HEK293 (cell line): ENCODE measurements at regions not wholly inside any gene's neighbourhood (a gene's known extent, or its start where the extent isn't known, plus 50 kb on each side); places are given as distances from the start of the nearest gene placed in this dataset.

Source experiments
- CTCF ChIA-PET: fragments of 350-600 bp; formaldehyde crosslinking; extraction: SDS; loops from one replicate; lab custom pipeline; 2021; ENCODE audit warnings: antibody characterized with exemption; lab: Yijun Ruan, JAX
- POLR2A ChIA-PET: fragments of 300-600 bp; formaldehyde crosslinking; extraction: SDS; loops from one replicate; lab custom pipeline; 2020; ENCODE audit warnings: antibody characterized with exemption, inconsistent platforms; lab: Yijun Ruan, JAX
- H3K27ac ChIP-seq: fragments of 200-500 bp; sonication (Bioruptor generic); 2 replicates; pipeline ENCODE4 v1.5.1; 2014; ENCODE audit warnings: low read depth, low read length, control low read depth, inconsistent platforms; ENCODE audit errors: extremely low read depth
- H3K36me3 ChIP-seq, 2 experiments: fragments of 200-500 bp in 1 of 2; sonication (Bioruptor generic) in 1 of 2; 1 replicate in 1 of 2; 2 replicates in 1 of 2; pipeline ENCODE4 v1.5.1; 2014 to 2017; ENCODE audit warnings: inconsistent platforms in 2 of 2, low read length in 2 of 2; ENCODE audit not compliant: control insufficient read depth in 2 of 2, insufficient read depth in 1 of 2
- H3K4me1 ChIP-seq: fragments of 200-500 bp; sonication (Bioruptor generic); 2 replicates; pipeline ENCODE4 v1.5.1; 2014; ENCODE audit warnings: mild to moderate bottlenecking, low read length, inconsistent platforms; ENCODE audit not compliant: control insufficient read depth, insufficient read depth
- H3K4me3 ChIP-seq: 2 replicates; pipeline ENCODE4 v1.5.1; 2011; ENCODE audit warnings: low read depth, mild to moderate bottlenecking, control low read depth, low read length, moderate library complexity
- H3K9me3 ChIP-seq: fragments of 200-500 bp; sonication (Bioruptor generic); 2 replicates; pipeline ENCODE4 v1.5.1; 2014; ENCODE audit warnings: low read depth, low read length, inconsistent platforms; ENCODE audit not compliant: control insufficient read depth, insufficient read depth
- GLI4 ChIP-seq: fragments of 450-650 bp; formaldehyde crosslinking; IDR thresholded peaks from 2 replicates; pipeline ENCODE4 v1.5.1; 2016; ENCODE audit warnings: missing biosample characterization, missing genetic modification characterization
- IKZF3 ChIP-seq: fragments of 450-650 bp; IDR thresholded peaks from 2 replicates; pipeline ENCODE4 v1.5.0; 2018; ENCODE audit warnings: missing biosample characterization, mild to moderate bottlenecking, missing genetic modification characterization, moderate library complexity
- MEIS1 ChIP-seq: sonication (generic); formaldehyde crosslinking; IDR thresholded peaks from 2 replicates; pipeline ENCODE4 v1.8.1; 2022; ENCODE audit warnings: missing genetic modification reagents, mild to moderate bottlenecking, borderline replicate concordance
- ZBTB21 ChIP-seq: fragments of 450-650 bp; formaldehyde crosslinking; IDR thresholded peaks from 2 replicates; pipeline ENCODE4 v1.5.1; 2017; ENCODE audit warnings: missing biosample characterization, missing genetic modification characterization
- ZBTB8A ChIP-seq: fragments of 450-650 bp; formaldehyde crosslinking; IDR thresholded peaks from 2 replicates; pipeline ENCODE4 v1.5.1; 2016; ENCODE audit warnings: missing biosample characterization, missing genetic modification characterization
- ZFP69B ChIP-seq: fragments of 450-650 bp; formaldehyde crosslinking; IDR thresholded peaks from 2 replicates; pipeline ENCODE4 v1.5.1; 2016; ENCODE audit warnings: missing biosample characterization, missing genetic modification characterization
- ZIC2 ChIP-seq: fragments of 450-650 bp; formaldehyde crosslinking; IDR thresholded peaks from 2 replicates; pipeline ENCODE4 v1.5.1; 2016; ENCODE audit warnings: missing biosample characterization, missing genetic modification characterization
- ZNF184 ChIP-seq: fragments of 450-650 bp; IDR thresholded peaks from 2 replicates; pipeline ENCODE4 v1.5.1; 2018; ENCODE audit warnings: missing biosample characterization, mild to moderate bottlenecking, missing genetic modification characterization
- ZNF223 ChIP-seq: fragments of 450-650 bp; formaldehyde crosslinking; IDR thresholded peaks from 2 replicates; pipeline ENCODE4 v1.5.1; 2016; ENCODE audit warnings: missing biosample characterization, missing genetic modification characterization
- ZNF266 ChIP-seq: fragments of 450-650 bp; formaldehyde crosslinking; IDR thresholded peaks from 2 replicates; pipeline ENCODE4 v1.5.1; 2016; ENCODE audit warnings: missing biosample characterization, missing genetic modification characterization, low read depth
- ZNF426 ChIP-seq: fragments of 450-650 bp; formaldehyde crosslinking; IDR thresholded peaks from 2 replicates; pipeline ENCODE4 v1.5.1; 2017; ENCODE audit warnings: missing biosample characterization, missing genetic modification characterization, mild to moderate bottlenecking, inconsistent platforms, moderate library complexity
- ZNF510 ChIP-seq: fragments of 450-650 bp; formaldehyde crosslinking; IDR thresholded peaks from 2 replicates; pipeline ENCODE4 v1.5.1; 2018; ENCODE audit warnings: mild to moderate bottlenecking, missing genetic modification characterization, missing biosample characterization; ENCODE audit not compliant: insufficient replicate concordance
- ZNF701 ChIP-seq: fragments of 450-650 bp; formaldehyde crosslinking; IDR thresholded peaks from 2 replicates; pipeline ENCODE4 v1.5.1; 2016; ENCODE audit warnings: missing biosample characterization, missing genetic modification characterization
- ZNF707 ChIP-seq: fragments of 450-650 bp; formaldehyde crosslinking; IDR thresholded peaks from 2 replicates; pipeline ENCODE4 v1.5.1; 2016; ENCODE audit warnings: missing biosample characterization, missing genetic modification characterization
- ZNF776 ChIP-seq: fragments of 450-650 bp; formaldehyde crosslinking; IDR thresholded peaks from 2 replicates; pipeline ENCODE4 v1.5.0; 2017; ENCODE audit warnings: missing biosample characterization, missing genetic modification characterization, borderline replicate concordance
- TF ChIP-seq, protein P1 (sequence below): IDR thresholded peaks from 2 replicates; pipeline ENCODE4 v1.6.1; 2011; ENCODE audit warnings: mild to moderate bottlenecking, low read depth, low read length, borderline replicate concordance
- TF ChIP-seq, protein P2 (sequence below): fragments of 450-650 bp; formaldehyde crosslinking; IDR thresholded peaks from 2 replicates; pipeline ENCODE4 v1.5.1; 2016; ENCODE audit warnings: missing biosample characterization, missing genetic modification characterization
- TF ChIP-seq, protein P3 (sequence below): fragments of 450-650 bp; formaldehyde crosslinking; IDR thresholded peaks from 2 replicates; pipeline ENCODE4 v1.5.0; 2017; ENCODE audit warnings: missing biosample characterization, missing genetic modification characterization, borderline replicate concordance
- TF ChIP-seq, protein P4 (sequence below): fragments of 450-650 bp; IDR thresholded peaks from 2 replicates; pipeline ENCODE4 v1.5.1; 2018; ENCODE audit warnings: missing biosample characterization, mild to moderate bottlenecking, missing genetic modification characterization
- TF ChIP-seq, protein P5 (sequence below): fragments of 450-650 bp; formaldehyde crosslinking; IDR thresholded peaks from 2 replicates; pipeline ENCODE4 v1.5.1; 2016; ENCODE audit warnings: missing biosample characterization, missing genetic modification characterization
- TF ChIP-seq, protein P6 (sequence below): fragments of 450-650 bp; formaldehyde crosslinking; IDR thresholded peaks from 2 replicates; pipeline ENCODE4 v1.5.1; 2016; ENCODE audit warnings: missing biosample characterization, missing genetic modification characterization

DNA sequence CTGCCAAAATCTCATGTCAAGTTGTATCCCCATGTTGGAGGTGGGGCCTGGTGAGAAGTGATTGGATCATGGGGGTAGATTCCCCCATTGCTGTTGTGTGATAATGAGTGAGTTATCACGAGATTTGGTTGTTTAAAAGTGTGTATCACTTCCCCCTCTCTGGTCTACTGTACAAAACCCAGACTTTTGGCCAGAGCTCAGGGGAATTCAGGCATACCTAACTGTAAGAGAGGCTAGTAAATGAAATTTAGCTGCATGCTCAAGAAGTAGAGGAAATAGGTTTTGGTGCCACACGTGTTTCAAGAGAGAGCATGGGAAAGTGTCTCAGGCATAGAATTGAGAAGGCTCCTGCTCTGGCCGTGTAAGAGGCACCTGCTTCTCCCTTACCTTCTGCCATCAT is 190.5 kb upstream of the GALNTL6 start (continued):
- TF ChIP-seq ZBTB8A (no peak), ZNF776 (tag by site-specific recombination) (no peak)

DNA sequence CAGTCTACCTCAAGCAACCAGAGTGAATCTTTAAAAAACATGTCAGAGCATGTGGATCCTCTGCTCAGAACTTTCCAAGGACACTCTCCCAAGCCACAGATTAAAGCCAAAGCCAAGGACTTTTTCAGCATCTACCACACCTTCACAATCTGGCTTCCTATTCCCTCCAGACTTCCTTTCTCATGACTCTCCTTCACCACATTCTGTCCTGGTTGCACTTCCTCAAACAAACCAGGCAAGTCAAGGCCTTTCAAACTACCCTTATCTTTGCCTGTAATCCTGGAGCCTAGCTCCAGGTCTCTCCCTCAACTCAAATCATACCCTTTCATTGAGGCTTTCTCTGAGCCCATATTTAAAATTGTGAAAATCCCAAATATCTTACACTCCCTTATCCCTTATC is 191.6 kb upstream of the GALNTL6 start:
- Histone ChIP-seq H3K9me3 (no peaks in the 10 kb centered on the region), H3K4me1 (no peaks in the 10 kb centered on the region), H3K27ac (no peak overlapping the region), H3K4me3 (no peak overlapping the region), H3K36me3 (no peaks in the 10 kb centered on the region)
- CTCF ChIA-PET, result no interaction called here
- TF ChIP-seq ZBTB21 (tag by site-specific recombination), result no peak
- no peak for TF ChIP-seq ZNF510 (tag by site-specific recombination)
- no peak for TF ChIP-seq ZNF223 (tag by site-specific recombination)
- TF ChIP-seq, protein P1, sequence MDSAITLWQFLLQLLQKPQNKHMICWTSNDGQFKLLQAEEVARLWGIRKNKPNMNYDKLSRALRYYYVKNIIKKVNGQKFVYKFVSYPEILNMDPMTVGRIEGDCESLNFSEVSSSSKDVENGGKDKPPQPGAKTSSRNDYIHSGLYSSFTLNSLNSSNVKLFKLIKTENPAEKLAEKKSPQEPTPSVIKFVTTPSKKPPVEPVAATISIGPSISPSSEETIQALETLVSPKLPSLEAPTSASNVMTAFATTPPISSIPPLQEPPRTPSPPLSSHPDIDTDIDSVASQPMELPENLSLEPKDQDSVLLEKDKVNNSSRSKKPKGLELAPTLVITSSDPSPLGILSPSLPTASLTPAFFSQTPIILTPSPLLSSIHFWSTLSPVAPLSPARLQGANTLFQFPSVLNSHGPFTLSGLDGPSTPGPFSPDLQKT, result no peak
- no peak for TF ChIP-seq ZIC2
- TF ChIP-seq, protein P2, sequence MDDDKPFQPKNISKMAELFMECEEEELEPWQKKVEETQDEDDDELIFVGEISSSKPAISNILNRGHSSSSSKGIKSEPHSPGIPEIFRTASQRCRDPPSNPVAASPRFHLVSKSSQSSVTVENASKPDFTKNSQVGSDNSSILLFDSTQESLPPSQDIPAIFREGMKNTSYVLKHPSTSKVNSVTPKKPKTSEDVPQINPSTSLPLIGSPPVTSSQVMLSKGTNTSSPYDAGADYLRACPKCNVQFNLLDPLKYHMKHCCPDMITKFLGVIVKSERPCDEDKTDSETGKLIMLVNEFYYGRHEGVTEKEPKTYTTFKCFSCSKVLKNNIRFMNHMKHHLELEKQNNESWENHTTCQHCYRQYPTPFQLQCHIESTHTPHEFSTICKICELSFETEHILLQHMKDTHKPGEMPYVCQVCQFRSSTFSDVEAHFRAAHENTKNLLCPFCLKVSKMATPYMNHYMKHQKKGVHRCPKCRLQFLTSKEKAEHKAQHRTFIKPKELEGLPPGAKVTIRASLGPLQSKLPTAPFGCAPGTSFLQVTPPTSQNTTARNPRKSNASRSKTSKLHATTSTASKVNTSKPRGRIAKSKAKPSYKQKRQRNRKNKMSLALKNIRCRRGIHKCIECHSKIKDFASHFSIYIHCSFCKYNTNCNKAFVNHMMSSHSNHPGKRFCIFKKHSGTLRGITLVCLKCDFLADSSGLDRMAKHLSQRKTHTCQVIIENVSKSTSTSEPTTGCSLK (tag by site-specific recombination), result no peak
- TF ChIP-seq, protein P3, sequence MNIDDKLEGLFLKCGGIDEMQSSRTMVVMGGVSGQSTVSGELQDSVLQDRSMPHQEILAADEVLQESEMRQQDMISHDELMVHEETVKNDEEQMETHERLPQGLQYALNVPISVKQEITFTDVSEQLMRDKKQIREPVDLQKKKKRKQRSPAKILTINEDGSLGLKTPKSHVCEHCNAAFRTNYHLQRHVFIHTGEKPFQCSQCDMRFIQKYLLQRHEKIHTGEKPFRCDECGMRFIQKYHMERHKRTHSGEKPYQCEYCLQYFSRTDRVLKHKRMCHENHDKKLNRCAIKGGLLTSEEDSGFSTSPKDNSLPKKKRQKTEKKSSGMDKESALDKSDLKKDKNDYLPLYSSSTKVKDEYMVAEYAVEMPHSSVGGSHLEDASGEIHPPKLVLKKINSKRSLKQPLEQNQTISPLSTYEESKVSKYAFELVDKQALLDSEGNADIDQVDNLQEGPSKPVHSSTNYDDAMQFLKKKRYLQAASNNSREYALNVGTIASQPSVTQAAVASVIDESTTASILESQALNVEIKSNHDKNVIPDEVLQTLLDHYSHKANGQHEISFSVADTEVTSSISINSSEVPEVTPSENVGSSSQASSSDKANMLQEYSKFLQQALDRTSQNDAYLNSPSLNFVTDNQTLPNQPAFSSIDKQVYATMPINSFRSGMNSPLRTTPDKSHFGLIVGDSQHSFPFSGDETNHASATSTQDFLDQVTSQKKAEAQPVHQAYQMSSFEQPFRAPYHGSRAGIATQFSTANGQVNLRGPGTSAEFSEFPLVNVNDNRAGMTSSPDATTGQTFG (tag by site-specific recombination), result no peak
- no peak for TF ChIP-seq GLI4 (tag by site-specific recombination)
- TF ChIP-seq ZNF184 (tag by site-specific recombination), result no peak
- no peak for TF ChIP-seq ZNF707 (tag by site-specific recombination)
- TF ChIP-seq IKZF3 (tag by site-specific recombination), result no peak
- no peak for TF ChIP-seq MEIS1 (CRISPR knock-in tag)
- no peak for TF ChIP-seq ZFP69B (tag by site-specific recombination)
- TF ChIP-seq, protein P4, sequence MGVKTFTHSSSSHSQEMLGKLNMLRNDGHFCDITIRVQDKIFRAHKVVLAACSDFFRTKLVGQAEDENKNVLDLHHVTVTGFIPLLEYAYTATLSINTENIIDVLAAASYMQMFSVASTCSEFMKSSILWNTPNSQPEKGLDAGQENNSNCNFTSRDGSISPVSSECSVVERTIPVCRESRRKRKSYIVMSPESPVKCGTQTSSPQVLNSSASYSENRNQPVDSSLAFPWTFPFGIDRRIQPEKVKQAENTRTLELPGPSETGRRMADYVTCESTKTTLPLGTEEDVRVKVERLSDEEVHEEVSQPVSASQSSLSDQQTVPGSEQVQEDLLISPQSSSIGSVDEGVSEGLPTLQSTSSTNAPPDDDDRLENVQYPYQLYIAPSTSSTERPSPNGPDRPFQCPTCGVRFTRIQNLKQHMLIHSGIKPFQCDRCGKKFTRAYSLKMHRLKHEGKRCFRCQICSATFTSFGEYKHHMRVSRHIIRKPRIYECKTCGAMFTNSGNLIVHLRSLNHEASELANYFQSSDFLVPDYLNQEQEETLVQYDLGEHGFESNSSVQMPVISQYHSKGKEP, result no peak
- no peak for TF ChIP-seq ZNF426 (tag by site-specific recombination)
- TF ChIP-seq, protein P5, sequence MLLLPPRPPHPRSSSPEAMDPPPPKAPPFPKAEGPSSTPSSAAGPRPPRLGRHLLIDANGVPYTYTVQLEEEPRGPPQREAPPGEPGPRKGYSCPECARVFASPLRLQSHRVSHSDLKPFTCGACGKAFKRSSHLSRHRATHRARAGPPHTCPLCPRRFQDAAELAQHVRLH (tag by site-specific recombination), result no peak
- no peak for TF ChIP-seq ZNF701 (tag by site-specific recombination)
- no peak for TF ChIP-seq ZNF266 (tag by site-specific recombination)
- TF ChIP-seq, protein P6, sequence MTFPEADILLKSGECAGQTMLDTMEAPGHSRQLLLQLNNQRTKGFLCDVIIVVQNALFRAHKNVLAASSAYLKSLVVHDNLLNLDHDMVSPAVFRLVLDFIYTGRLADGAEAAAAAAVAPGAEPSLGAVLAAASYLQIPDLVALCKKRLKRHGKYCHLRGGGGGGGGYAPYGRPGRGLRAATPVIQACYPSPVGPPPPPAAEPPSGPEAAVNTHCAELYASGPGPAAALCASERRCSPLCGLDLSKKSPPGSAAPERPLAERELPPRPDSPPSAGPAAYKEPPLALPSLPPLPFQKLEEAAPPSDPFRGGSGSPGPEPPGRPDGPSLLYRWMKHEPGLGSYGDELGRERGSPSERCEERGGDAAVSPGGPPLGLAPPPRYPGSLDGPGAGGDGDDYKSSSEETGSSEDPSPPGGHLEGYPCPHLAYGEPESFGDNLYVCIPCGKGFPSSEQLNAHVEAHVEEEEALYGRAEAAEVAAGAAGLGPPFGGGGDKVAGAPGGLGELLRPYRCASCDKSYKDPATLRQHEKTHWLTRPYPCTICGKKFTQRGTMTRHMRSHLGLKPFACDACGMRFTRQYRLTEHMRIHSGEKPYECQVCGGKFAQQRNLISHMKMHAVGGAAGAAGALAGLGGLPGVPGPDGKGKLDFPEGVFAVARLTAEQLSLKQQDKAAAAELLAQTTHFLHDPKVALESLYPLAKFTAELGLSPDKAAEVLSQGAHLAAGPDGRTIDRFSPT (tag by site-specific recombination), result no peak
- POLR2A ChIA-PET, result no interaction called here
